ENCODE measurements at regions not wholly inside any gene's neighbourhood (a gene's known extent, or its start where the extent isn't known, plus 50 kb on each side); places are given as distances from the start of the nearest gene placed in this dataset.

DNA sequence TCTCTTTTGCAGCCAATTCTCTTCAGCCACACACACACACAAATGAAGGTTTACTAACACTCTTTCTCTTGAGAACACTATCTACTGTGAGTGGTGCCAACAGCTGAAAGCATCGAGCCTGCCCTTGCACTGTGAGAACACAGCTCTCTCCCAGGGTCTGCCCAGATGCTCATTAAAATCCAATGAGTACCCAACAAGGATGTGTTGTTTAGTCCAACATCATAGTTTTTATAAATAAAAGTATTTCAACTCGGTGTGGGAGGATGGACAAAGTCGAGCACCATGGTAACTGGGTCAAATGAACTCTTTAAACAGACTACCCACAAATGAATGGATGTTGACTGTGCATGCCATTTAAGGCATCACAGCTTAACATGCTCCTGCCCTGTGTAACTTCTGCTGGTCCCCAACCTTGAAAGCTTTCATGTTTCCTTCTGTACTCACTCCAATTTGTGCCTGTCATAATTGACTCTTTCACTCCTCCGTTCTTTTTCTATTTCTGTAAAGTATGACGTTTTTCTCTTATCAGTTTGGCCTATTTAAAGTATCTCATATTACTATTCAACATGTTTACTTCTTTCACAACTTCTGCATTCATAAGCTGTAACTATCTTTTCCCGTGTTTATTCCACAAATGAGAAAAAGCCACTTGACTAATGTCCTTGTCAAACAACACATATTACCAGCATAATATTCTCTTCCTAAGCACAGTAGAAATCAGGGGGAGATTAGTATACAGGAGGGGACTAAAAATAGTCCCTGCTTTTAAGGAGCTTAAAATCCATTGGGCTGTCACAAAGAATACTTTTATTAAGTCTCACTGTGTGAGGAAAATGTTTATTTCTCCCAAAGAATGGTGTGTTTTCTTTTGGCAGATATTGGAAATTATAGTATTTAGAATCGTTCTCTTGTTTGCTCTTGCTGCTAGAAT lies 215.4 kb downstream of the RFPL4B start (continued):
- TF ChIP-seq EZH2phosphoT487 (IDR thresholded peaks at IDR 0.05; ENCODE audit: unreplicated experiment) (no peak), EZH2 (IDR thresholded peaks at IDR 0.05; ENCODE audit: low read depth, unreplicated experiment) (no peak), ZNF114 (CRISPR knock-in tag; IDR thresholded peaks at IDR 0.05) (no peak), JUNB (IDR thresholded peaks at IDR 0.05; ENCODE audit: unreplicated experiment) (no peak), ZNF331 (CRISPR knock-in tag; IDR thresholded peaks at IDR 0.05; ENCODE audit: low read depth) (no peak), STAT1 (IDR thresholded peaks at IDR 0.05; ENCODE audit: unreplicated experiment) (no peak), NANOG (IDR thresholded peaks at IDR 0.05; ENCODE audit: borderline replicate concordance) (no peak)

- no peaks in the 10 kb centered on the region for H3K36me3 Mint-ChIP-seq (ENCODE audit: low read depth)
- H3K27me3 ChIP-seq (ENCODE audit: insufficient read depth): no peaks in the 10 kb centered on the region
- H3K4me1 ChIP-seq (ENCODE audit: insufficient read depth): peaks cover 6% of the 10 kb centered on the region; the same call in 1 of the 2 replicates
- H3K27me3 Mint-ChIP-seq (ENCODE audit: insufficient read depth, low read depth, poor library complexity): peaks cover 2% of the 10 kb centered on the region
- DNase-seq (ENCODE audit: low spot score) (peak; percentile 78), ATAC-seq (peak; percentile 95)
- H3K79me2 ChIP-seq (replicated peaks; ENCODE audit: insufficient read depth): no peaks in the 10 kb centered on the region
- TF ChIP-seq, protein P1, sequence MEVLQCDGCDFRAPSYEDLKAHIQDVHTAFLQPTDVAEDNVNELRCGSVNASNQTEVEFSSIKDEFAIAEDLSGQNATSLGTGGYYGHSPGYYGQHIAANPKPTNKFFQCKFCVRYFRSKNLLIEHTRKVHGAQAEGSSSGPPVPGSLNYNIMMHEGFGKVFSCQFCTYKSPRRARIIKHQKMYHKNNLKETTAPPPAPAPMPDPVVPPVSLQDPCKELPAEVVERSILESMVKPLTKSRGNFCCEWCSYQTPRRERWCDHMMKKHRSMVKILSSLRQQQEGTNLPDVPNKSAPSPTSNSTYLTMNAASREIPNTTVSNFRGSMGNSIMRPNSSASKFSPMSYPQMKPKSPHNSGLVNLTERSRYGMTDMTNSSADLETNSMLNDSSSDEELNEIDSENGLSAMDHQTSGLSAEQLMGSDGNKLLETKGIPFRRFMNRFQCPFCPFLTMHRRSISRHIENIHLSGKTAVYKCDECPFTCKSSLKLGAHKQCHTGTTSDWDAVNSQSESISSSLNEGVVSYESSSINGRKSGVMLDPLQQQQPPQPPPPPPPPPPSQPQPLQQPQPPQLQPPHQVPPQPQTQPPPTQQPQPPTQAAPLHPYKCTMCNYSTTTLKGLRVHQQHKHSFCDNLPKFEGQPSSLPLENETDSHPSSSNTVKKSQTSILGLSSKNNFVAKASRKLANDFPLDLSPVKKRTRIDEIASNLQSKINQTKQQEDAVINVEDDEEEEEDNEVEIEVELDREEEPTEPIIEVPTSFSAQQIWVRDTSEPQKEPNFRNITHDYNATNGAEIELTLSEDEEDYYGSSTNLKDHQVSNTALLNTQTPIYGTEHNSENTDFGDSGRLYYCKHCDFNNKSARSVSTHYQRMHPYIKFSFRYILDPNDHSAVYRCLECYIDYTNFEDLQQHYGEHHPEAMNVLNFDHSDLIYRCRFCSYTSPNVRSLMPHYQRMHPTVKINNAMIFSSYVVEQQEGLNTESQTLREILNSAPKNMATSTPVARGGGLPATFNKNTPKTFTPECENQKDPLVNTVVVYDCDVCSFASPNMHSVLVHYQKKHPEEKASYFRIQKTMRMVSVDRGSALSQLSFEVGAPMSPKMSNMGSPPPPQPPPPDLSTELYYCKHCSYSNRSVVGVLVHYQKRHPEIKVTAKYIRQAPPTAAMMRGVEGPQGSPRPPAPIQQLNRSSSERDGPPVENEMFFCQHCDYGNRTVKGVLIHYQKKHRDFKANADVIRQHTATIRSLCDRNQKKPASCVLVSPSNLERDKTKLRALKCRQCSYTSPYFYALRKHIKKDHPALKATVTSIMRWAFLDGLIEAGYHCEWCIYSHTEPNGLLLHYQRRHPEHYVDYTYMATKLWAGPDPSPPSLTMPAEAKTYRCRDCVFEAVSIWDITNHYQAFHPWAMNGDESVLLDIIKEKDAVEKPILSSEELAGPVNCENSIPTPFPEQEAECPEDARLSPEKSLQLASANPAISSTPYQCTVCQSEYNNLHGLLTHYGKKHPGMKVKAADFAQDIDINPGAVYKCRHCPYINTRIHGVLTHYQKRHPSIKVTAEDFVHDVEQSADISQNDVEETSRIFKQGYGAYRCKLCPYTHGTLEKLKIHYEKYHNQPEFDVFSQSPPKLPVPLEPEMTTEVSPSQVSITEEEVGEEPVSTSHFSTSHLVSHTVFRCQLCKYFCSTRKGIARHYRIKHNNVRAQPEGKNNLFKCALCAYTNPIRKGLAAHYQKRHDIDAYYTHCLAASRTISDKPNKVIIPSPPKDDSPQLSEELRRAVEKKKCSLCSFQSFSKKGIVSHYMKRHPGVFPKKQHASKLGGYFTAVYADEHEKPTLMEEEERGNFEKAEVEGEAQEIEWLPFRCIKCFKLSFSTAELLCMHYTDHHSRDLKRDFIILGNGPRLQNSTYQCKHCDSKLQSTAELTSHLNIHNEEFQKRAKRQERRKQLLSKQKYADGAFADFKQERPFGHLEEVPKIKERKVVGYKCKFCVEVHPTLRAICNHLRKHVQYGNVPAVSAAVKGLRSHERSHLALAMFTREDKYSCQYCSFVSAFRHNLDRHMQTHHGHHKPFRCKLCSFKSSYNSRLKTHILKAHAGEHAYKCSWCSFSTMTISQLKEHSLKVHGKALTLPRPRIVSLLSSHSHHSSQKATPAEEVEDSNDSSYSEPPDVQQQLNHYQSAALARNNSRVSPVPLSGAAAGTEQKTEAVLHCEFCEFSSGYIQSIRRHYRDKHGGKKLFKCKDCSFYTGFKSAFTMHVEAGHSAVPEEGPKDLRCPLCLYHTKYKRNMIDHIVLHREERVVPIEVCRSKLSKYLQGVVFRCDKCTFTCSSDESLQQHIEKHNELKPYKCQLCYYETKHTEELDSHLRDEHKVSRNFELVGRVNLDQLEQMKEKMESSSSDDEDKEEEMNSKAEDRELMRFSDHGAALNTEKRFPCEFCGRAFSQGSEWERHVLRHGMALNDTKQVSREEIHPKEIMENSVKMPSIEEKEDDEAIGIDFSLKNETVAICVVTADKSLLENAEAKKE (CRISPR knock-in tag; IDR thresholded peaks at IDR 0.05): 0 out of 2 replicates have a peak, but pooled peaks have one; percentile 10
- TF ChIP-seq NANOG (IDR thresholded peaks at IDR 0.05; ENCODE audit: borderline replicate concordance): no peak
- H4K20me1 ChIP-seq (replicated peaks; ENCODE audit: insufficient read depth): no peaks in the 10 kb centered on the region
- peak overlapping the region; percentile 71 for H3K27ac Mint-ChIP-seq
- no peak overlapping the region for H3K4me3 ChIP-seq
- no peak overlapping the region for H3K4me2 ChIP-seq
- H3F3A ChIP-seq (replicated peaks; ENCODE audit: low read depth): no peaks in the 10 kb centered on the region
- H3K9me2 ChIP-seq (ENCODE audit: insufficient read depth): no peaks in the 10 kb centered on the region; the same call in 1 of the 2 replicates
- H3K36me3 ChIP-seq (ENCODE audit: insufficient read depth): no peaks in the 10 kb centered on the region
- no peaks in the 10 kb centered on the region for H3K9me3 Mint-ChIP-seq
- H2AFZ ChIP-seq: no peak overlapping the region
- H3K27ac ChIP-seq (ENCODE audit: low read depth): no peak overlapping the region
- no peak overlapping the region for H3K4me3 Mint-ChIP-seq
- H3K4me1 Mint-ChIP-seq: peaks cover 12% of the 10 kb centered on the region
Observed at GRCh38 chr6:112563368-112563767, 216.2 kb downstream of the RFPL4B start.
